Uterus (tissue), 2 donors: ENCODE measurements at regions not wholly inside any gene's neighbourhood (a gene's known extent, or its start where the extent isn't known, plus 50 kb on each side); places are given as distances from the start of the nearest gene placed in this dataset.

Source experiments
- CTCF ChIP-seq, 4 experiments: fragments of 200-600 bp in 2 of 4; fragments of 450-650 bp in 2 of 4; sonication (generic) in 2 of 4; IDR thresholded peaks; one replicate each; pipeline ENCODE4 v1.5.1; 2016 to 2019; ENCODE audit warnings: antibody characterized with exemption in 4 of 4, mild to moderate bottlenecking in 2 of 4, moderate library complexity in 1 of 4
- POLR2A ChIP-seq, 2 donors: fragments of 450-650 bp; IDR thresholded peaks; one replicate each; pipeline ENCODE4 v1.6.1; 2016; ENCODE audit warnings: antibody characterized with exemption in 2 of 2, mild to moderate bottlenecking in 1 of 2, moderate library complexity in 1 of 2

- TF ChIP-seq CTCF (IDR thresholded peaks at IDR 0.05) (no peak), POLR2A (IDR thresholded peaks at IDR 0.05) (no peak)
These were observed 651.6 kb downstream of the PLPP3 start for GRCh38 chr1:55927702-55928290.
